NT2/D1 (cell line): ENCODE measurements at regions not wholly inside any gene's neighbourhood (a gene's known extent, or its start where the extent isn't known, plus 50 kb on each side); places are given as distances from the start of the nearest gene placed in this dataset.
"Not testable (repeated sequence)": the region's sequence is repeated elsewhere in the genome, so short reads cannot be mapped to it uniquely, and the experiment has no call there.

Experiments
- DNase-seq: peaks from one replicate; pipeline ENCODE4 v3.0.0-alpha.2; 2011; ENCODE audit warnings: low read depth, low spot score
- H3K27me3 ChIP-seq: 2 replicates; pipeline ENCODE4 v1.6.0; 2011; ENCODE audit warnings: mild to moderate bottlenecking; ENCODE audit not compliant: insufficient read length, insufficient read depth
- H3K36me3 ChIP-seq: 2 replicates; pipeline ENCODE4 v1.6.1; 2011; ENCODE audit warnings: mild to moderate bottlenecking, low read length, mixed read lengths; ENCODE audit not compliant: insufficient read depth, insufficient read length
- H3K4me1 ChIP-seq: 2 replicates; pipeline ENCODE4 v1.5.1; 2011; ENCODE audit not compliant: insufficient read depth, insufficient read length
- H3K4me3 ChIP-seq: 2 replicates; pipeline ENCODE4 v1.5.1; 2011; ENCODE audit warnings: low read depth; ENCODE audit not compliant: insufficient read length
- H3K9ac ChIP-seq: 2 replicates; pipeline ENCODE4 v1.6.0; 2011; ENCODE audit warnings: low read depth; ENCODE audit not compliant: insufficient read length
- H3K9me3 ChIP-seq: 2 replicates; pipeline ENCODE4 v1.5.1; 2011; ENCODE audit warnings: mild to moderate bottlenecking, low read length; ENCODE audit not compliant: insufficient read depth
- SUZ12 ChIP-seq: IDR thresholded peaks from 2 replicates; pipeline ENCODE4 v1.6.1; 2011; ENCODE audit not compliant: insufficient read length, insufficient read depth; ENCODE audit errors: extremely low read depth
- YY1 ChIP-seq: IDR thresholded peaks from 2 replicates; pipeline ENCODE4 v1.6.1; 2011; ENCODE audit not compliant: insufficient read length, insufficient read depth
- ZNF274 ChIP-seq: IDR thresholded peaks from 2 replicates; pipeline ENCODE4 v1.6.1; 2011; ENCODE audit warnings: mild to moderate bottlenecking, low read depth, low read length

GRCh38 chr4:137952116-137952515 is 290.0 kb downstream of the SLC7A11 start:
- H3K4me1 ChIP-seq: no peaks in the 10 kb centered on the region
- no peaks in the 10 kb centered on the region for H3K9me3 ChIP-seq
- TF ChIP-seq ZNF274: no peak
- TF ChIP-seq SUZ12: no peak
- TF ChIP-seq YY1: no peak
- no peaks in the 10 kb centered on the region for H3K36me3 ChIP-seq
- no peak overlapping the region for H3K4me3 ChIP-seq
- H3K9ac ChIP-seq: no peak overlapping the region
- no peaks in the 10 kb centered on the region for H3K27me3 ChIP-seq
- no peak for DNase-seq

- no peak for TF ChIP-seq ZNF274
- TF ChIP-seq YY1: no peak
- TF ChIP-seq SUZ12: no peak
- Histone ChIP-seq H3K9me3 (no peaks in the 10 kb centered on the region), H3K4me1 (no peaks in the 10 kb centered on the region), H3K36me3 (no peaks in the 10 kb centered on the region), H3K27me3 (no peaks in the 10 kb centered on the region), H3K9ac (no peak overlapping the region), H3K4me3 (no peak overlapping the region)
- no peak for DNase-seq
Measured at GRCh38 chr4:137950286-137950685, 291.9 kb downstream of the SLC7A11 start.

GRCh38 chr4:137949746-137950145 is 292.4 kb downstream of the SLC7A11 start:
- Histone ChIP-seq H3K27me3 (no peaks in the 10 kb centered on the region), H3K36me3 (no peaks in the 10 kb centered on the region), H3K4me3 (no peak overlapping the region), H3K9ac (no peak overlapping the region), H3K4me1 (no peaks in the 10 kb centered on the region), H3K9me3 (no peaks in the 10 kb centered on the region)
- no peak for DNase-seq
- TF ChIP-seq YY1: no peak
- TF ChIP-seq SUZ12: no peak
- TF ChIP-seq ZNF274: no peak

- Histone ChIP-seq H3K36me3 (no peaks in the 10 kb centered on the region), H3K9ac (no peak overlapping the region), H3K27me3 (no peaks in the 10 kb centered on the region), H3K4me1 (no peaks in the 10 kb centered on the region), H3K9me3 (no peaks in the 10 kb centered on the region), H3K4me3 (no peak overlapping the region)
- DNase-seq: no peak
- no peak for TF ChIP-seq YY1
- no peak for TF ChIP-seq ZNF274
- no peak for TF ChIP-seq SUZ12
Measured at GRCh38 chr4:137946453-137947174, 295.5 kb downstream of the SLC7A11 start.

- H3K36me3 ChIP-seq, DNase-seq, H3K27me3 ChIP-seq, H3K4me3 ChIP-seq, H3K9ac ChIP-seq, H3K4me1 ChIP-seq, H3K9me3 ChIP-seq: not testable (repeated sequence)
Measured at GRCh38 chr4:137942815-137943214, 299.3 kb downstream of the SLC7A11 start.

GRCh38 chr4:137942015-137942515 is 300.1 kb downstream of the SLC7A11 start:
- H3K4me3 ChIP-seq, DNase-seq, H3K27me3 ChIP-seq, H3K4me1 ChIP-seq, H3K9me3 ChIP-seq, H3K9ac ChIP-seq, H3K36me3 ChIP-seq: not testable (repeated sequence)

- H3K4me3 ChIP-seq: no peak overlapping the region
- no peaks in the 10 kb centered on the region for H3K9me3 ChIP-seq
- no peak for DNase-seq
- no peak overlapping the region for H3K9ac ChIP-seq
- no peaks in the 10 kb centered on the region for H3K36me3 ChIP-seq
- H3K4me1 ChIP-seq: no peaks in the 10 kb centered on the region
- H3K27me3 ChIP-seq: no peaks in the 10 kb centered on the region
- TF ChIP-seq ZNF274 (no peak), SUZ12 (no peak), YY1 (no peak)
Measured at GRCh38 chr4:137934911-137935310, 307.2 kb downstream of the SLC7A11 start.

GRCh38 chr4:137934046-137934445 is 308.1 kb downstream of the SLC7A11 start:
- Histone ChIP-seq H3K9me3 (no peaks in the 10 kb centered on the region), H3K9ac (no peak overlapping the region), H3K4me3 (no peak overlapping the region), H3K36me3 (no peaks in the 10 kb centered on the region), H3K4me1 (no peaks in the 10 kb centered on the region), H3K27me3 (no peaks in the 10 kb centered on the region)
- DNase-seq: no peak
- TF ChIP-seq YY1 (no peak), ZNF274 (no peak)
